Hematopoietic multipotent progenitor cell (in vitro differentiated cells): ENCODE measurements at regions not wholly inside any gene's neighbourhood (a gene's known extent, or its start where the extent isn't known, plus 50 kb on each side); places are given as distances from the start of the nearest gene placed in this dataset.
"Not testable (repeated sequence)": the region's sequence is repeated elsewhere in the genome, so short reads cannot be mapped to it uniquely, and the experiment has no call there.

Experiments
- DNase-seq, 3 donors: peaks; one replicate each; pipeline ENCODE4 v3.0.0-alpha.2; 2011 to 2015; ENCODE audit warnings: low read depth in 2 of 3, low spot score in 2 of 3

- no peak for DNase-seq
These were observed 251.9 kb upstream of the NR3C2 start for GRCh38 chr4:148693913-148694649.

- no peak for DNase-seq
These were observed 250.0 kb upstream of the NR3C2 start for GRCh38 chr4:148692242-148692641.

- DNase-seq: no peak
These were observed 244.2 kb upstream of the NR3C2 start for GRCh38 chr4:148686449-148686848.

- no peak for DNase-seq
These were observed 242.4 kb upstream of the NR3C2 start for GRCh38 chr4:148684638-148685037.

GRCh38 chr4:148680884-148681283 is 238.7 kb upstream of the NR3C2 start:
- DNase-seq: no peak

- no peak for DNase-seq
These were observed 234.1 kb upstream of the NR3C2 start for GRCh38 chr4:148676344-148676743.

GRCh38 chr4:148674876-148675275 is 232.7 kb upstream of the NR3C2 start:
- no peak for DNase-seq

GRCh38 chr4:148664636-148665035 is 222.4 kb upstream of the NR3C2 start:
- no peak for DNase-seq

GRCh38 chr4:148654131-148654530 is 211.9 kb upstream of the NR3C2 start:
- DNase-seq: no peak

- DNase-seq: no peak
These were observed 211.5 kb upstream of the NR3C2 start for GRCh38 chr4:148653681-148654080.

- DNase-seq: no peak
These were observed 209.8 kb upstream of the NR3C2 start for GRCh38 chr4:148651991-148652390.

- no peak for DNase-seq
These were observed 207.6 kb upstream of the NR3C2 start for GRCh38 chr4:148649652-148650331.

- no peak for DNase-seq
These were observed 201.6 kb upstream of the NR3C2 start for GRCh38 chr4:148643851-148644250.

GRCh38 chr4:148642907-148643306 is 200.7 kb upstream of the NR3C2 start:
- no peak for DNase-seq

- DNase-seq: not testable (repeated sequence)
These were observed 195.9 kb upstream of the NR3C2 start for GRCh38 chr4:148638079-148638478.

GRCh38 chr4:148637453-148637852 is 195.2 kb upstream of the NR3C2 start:
- not testable (repeated sequence) for DNase-seq

- no peak for DNase-seq
These were observed 192.3 kb upstream of the NR3C2 start for GRCh38 chr4:148634476-148634875.

GRCh38 chr4:148633720-148634119 is 191.5 kb upstream of the NR3C2 start:
- no peak for DNase-seq

- DNase-seq: no peak
These were observed 190.3 kb upstream of the NR3C2 start for GRCh38 chr4:148632476-148632875.

- no peak for DNase-seq
These were observed 187.8 kb upstream of the NR3C2 start for GRCh38 chr4:148630051-148630450.

GRCh38 chr4:148618856-148619255 is 176.6 kb upstream of the NR3C2 start:
- DNase-seq: no peak

GRCh38 chr4:148608968-148609367 is 166.8 kb upstream of the NR3C2 start:
- no peak for DNase-seq
